ENCODE measurements at regions not wholly inside any gene's neighbourhood (a gene's known extent, or its start where the extent isn't known, plus 50 kb on each side); places are given as distances from the start of the nearest gene placed in this dataset.
"Not testable (repeated sequence)": the region's sequence is repeated elsewhere in the genome, so short reads cannot be mapped to it uniquely, and the experiment has no call there.

DNA sequence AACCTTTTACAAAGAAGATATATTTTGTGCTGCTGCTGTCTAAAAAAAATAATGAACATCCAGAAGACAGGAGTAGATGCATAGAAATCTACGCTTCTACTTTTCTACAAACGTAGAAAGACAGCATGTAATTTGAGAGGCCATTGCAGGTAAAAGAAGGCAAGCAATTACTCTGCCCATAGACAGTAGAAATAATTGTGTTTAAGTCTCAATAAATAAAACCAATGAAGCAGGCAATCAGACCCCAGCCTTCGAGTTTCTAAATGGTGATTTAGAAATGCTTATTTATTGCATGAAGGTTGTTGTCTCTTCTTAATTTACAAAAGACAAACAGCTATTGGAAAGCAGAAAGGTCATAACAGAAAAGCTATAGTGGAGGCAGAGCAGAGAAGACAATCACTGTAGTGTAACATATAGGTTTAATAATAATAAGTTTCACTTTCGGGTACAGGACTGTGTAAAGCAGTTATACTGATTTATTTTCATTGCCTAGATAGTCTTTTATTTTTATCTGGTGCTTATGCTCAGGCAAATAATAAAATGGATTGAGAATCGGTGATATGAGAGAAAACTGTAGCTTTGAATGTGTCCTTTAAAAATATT, 123.0 kb upstream of the TACR3 start:
- H3K36me3 ChIP-seq (ENCODE audit: control insufficient read depth, insufficient read depth, low read length) = no peaks in the 10 kb centered on the region
- WGBS, 2 experiments = 96% methylated on average over 4 to 5 of the region's 5 CpGs
- no peak overlapping the region for H3K4me3 ChIP-seq (ENCODE audit: insufficient read depth, low read depth, low read length)
- H3K27me3 ChIP-seq (ENCODE audit: control insufficient read depth, insufficient read depth, low read length, poor library complexity, severe bottlenecking) = no peaks in the 10 kb centered on the region
- H3K27ac ChIP-seq (ENCODE audit: insufficient read depth, low read depth, low read length, poor library complexity, severe bottlenecking) = no peak overlapping the region
- H3K4me1 ChIP-seq (ENCODE audit: control insufficient read depth, insufficient read depth, low read length) = no peaks in the 10 kb centered on the region
- H3K9me3 ChIP-seq (ENCODE audit: control insufficient read depth, low read length) = no peaks in the 10 kb centered on the region

- H3K4me3 ChIP-seq (ENCODE audit: insufficient read depth, low read depth, low read length) = no peak overlapping the region
- no peaks in the 10 kb centered on the region for H3K9me3 ChIP-seq (ENCODE audit: control insufficient read depth, low read length)
- no peak overlapping the region for H3K27ac ChIP-seq (ENCODE audit: insufficient read depth, low read depth, low read length, poor library complexity, severe bottlenecking)
- no peaks in the 10 kb centered on the region for H3K4me1 ChIP-seq (ENCODE audit: control insufficient read depth, insufficient read depth, low read length)
- no peaks in the 10 kb centered on the region for H3K36me3 ChIP-seq (ENCODE audit: control insufficient read depth, insufficient read depth, low read length)
- WGBS, 2 experiments = 90 to 100% methylated on average over 1 of the region's 1 CpG
- no peaks in the 10 kb centered on the region for H3K27me3 ChIP-seq (ENCODE audit: control insufficient read depth, insufficient read depth, low read length, poor library complexity, severe bottlenecking)
These were observed 122.3 kb upstream of the TACR3 start for GRCh38 chr4:103842076-103842475.

- H3K27me3 ChIP-seq (ENCODE audit: control insufficient read depth, insufficient read depth, low read length, poor library complexity, severe bottlenecking); H3K36me3 ChIP-seq (ENCODE audit: control insufficient read depth, insufficient read depth, low read length); H3K4me3 ChIP-seq (ENCODE audit: insufficient read depth, low read depth, low read length); H3K4me1 ChIP-seq (ENCODE audit: control insufficient read depth, insufficient read depth, low read length); H3K9me3 ChIP-seq (ENCODE audit: control insufficient read depth, low read length); H3K27ac ChIP-seq (ENCODE audit: insufficient read depth, low read depth, low read length, poor library complexity, severe bottlenecking): not testable (repeated sequence)
- WGBS, 2 experiments = 67 to 71% methylated on average over 5 of the region's 5 CpGs
These were observed 90.5 kb upstream of the TACR3 start for GRCh38 chr4:103810308-103810707.

DNA sequence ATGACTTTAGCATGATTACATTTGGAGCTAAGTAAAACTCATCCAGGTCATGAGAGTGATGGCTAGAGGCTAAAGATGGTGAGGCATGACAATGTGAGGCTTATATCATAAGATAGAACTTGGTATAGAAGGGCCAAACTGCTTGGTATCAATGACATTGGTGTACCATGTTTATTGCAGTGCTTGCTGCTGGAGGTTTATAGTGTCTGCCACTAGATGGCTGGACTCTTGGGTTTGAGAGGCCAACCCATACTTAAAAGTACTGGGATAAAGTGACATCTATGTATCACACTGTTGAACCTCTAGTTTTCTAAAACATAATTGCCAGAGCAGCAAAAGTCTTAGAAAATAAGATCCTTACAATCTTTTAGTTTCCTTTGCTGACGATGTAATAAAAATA, 83.0 kb upstream of the TACR3 start:
- Histone ChIP-seq H3K27ac (ENCODE audit: insufficient read depth, low read depth, low read length, poor library complexity, severe bottlenecking) (no peak overlapping the region), H3K9me3 (ENCODE audit: control insufficient read depth, low read length) (no peaks in the 10 kb centered on the region), H3K4me3 (ENCODE audit: insufficient read depth, low read depth, low read length) (no peak overlapping the region), H3K4me1 (ENCODE audit: control insufficient read depth, insufficient read depth, low read length) (no peaks in the 10 kb centered on the region), H3K36me3 (ENCODE audit: control insufficient read depth, insufficient read depth, low read length) (no peaks in the 10 kb centered on the region), H3K27me3 (ENCODE audit: control insufficient read depth, insufficient read depth, low read length, poor library complexity, severe bottlenecking) (no peaks in the 10 kb centered on the region)
- 100% methylated on average over 1 of the region's 1 CpG; no CpG with 5 or more reads in 1 of the 2 experiments for WGBS, 2 experiments

GRCh38 chr4:103787057-103787456, 67.3 kb upstream of the TACR3 start:
- peaks cover 2% of the 10 kb centered on the region for H3K9me3 ChIP-seq (ENCODE audit: control insufficient read depth, low read length)
- no peaks in the 10 kb centered on the region for H3K36me3 ChIP-seq (ENCODE audit: control insufficient read depth, insufficient read depth, low read length)
- WGBS, 2 experiments = 91 to 94% methylated on average over 4 of the region's 4 CpGs

GRCh38 chr4:103786593-103786992, 66.8 kb upstream of the TACR3 start:
- H3K9me3 ChIP-seq (ENCODE audit: control insufficient read depth, low read length) = peaks cover 2% of the 10 kb centered on the region
- H3K27ac ChIP-seq (ENCODE audit: insufficient read depth, low read depth, low read length, poor library complexity, severe bottlenecking) = no peak overlapping the region
- H3K36me3 ChIP-seq (ENCODE audit: control insufficient read depth, insufficient read depth, low read length) = no peaks in the 10 kb centered on the region
- no peaks in the 10 kb centered on the region for H3K27me3 ChIP-seq (ENCODE audit: control insufficient read depth, insufficient read depth, low read length, poor library complexity, severe bottlenecking)
- WGBS, 2 experiments = 92 to 95% methylated on average over 1 of the region's 1 CpG
- H3K4me1 ChIP-seq (ENCODE audit: control insufficient read depth, insufficient read depth, low read length) = no peaks in the 10 kb centered on the region
- H3K4me3 ChIP-seq (ENCODE audit: insufficient read depth, low read depth, low read length) = no peak overlapping the region

More at GRCh38 chr4:103787057-103787456, 67.3 kb upstream of the TACR3 start:
- Histone ChIP-seq H3K4me1 (ENCODE audit: control insufficient read depth, insufficient read depth, low read length) (no peaks in the 10 kb centered on the region), H3K27me3 (ENCODE audit: control insufficient read depth, insufficient read depth, low read length, poor library complexity, severe bottlenecking) (no peaks in the 10 kb centered on the region), H3K27ac (ENCODE audit: insufficient read depth, low read depth, low read length, poor library complexity, severe bottlenecking) (no peak overlapping the region), H3K4me3 (ENCODE audit: insufficient read depth, low read depth, low read length) (no peak overlapping the region)

- no peaks in the 10 kb centered on the region for H3K4me1 ChIP-seq (ENCODE audit: control insufficient read depth, insufficient read depth, low read length)
- no peaks in the 10 kb centered on the region for H3K27me3 ChIP-seq (ENCODE audit: control insufficient read depth, insufficient read depth, low read length, poor library complexity, severe bottlenecking)
- no peak overlapping the region for H3K27ac ChIP-seq (ENCODE audit: insufficient read depth, low read depth, low read length, poor library complexity, severe bottlenecking)
- 67 to 80% methylated on average over 1 to 2 of the region's 2 CpGs for WGBS, 2 experiments
- no peaks in the 10 kb centered on the region for H3K36me3 ChIP-seq (ENCODE audit: control insufficient read depth, insufficient read depth, low read length)
- peaks cover 2% of the 10 kb centered on the region for H3K9me3 ChIP-seq (ENCODE audit: control insufficient read depth, low read length)
- no peak overlapping the region for H3K4me3 ChIP-seq (ENCODE audit: insufficient read depth, low read depth, low read length)
These were observed 66.2 kb upstream of the TACR3 start for GRCh38 chr4:103786014-103786413.

DNA sequence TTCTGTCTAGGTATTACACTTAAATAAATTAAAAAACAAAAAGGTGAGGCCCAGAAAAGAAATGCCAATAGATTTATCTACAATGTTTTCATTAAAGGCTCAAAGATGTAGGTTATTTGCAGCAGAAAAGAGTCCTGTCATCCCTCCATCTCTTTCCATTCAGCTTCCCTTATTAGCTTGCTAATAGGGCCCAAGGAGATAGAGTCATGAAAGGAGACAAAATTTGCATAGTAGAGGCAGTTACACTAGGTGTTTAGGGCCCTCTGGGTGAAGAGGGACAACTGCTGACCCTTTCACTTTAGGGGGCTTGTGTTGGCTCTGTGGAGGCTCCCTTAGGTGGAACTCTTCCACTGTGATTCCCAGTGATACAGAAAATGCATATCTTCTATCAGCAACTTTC, 58.4 kb upstream of the TACR3 start:
- no peak overlapping the region for H3K4me3 ChIP-seq (ENCODE audit: insufficient read depth, low read depth, low read length)
- H3K36me3 ChIP-seq (ENCODE audit: control insufficient read depth, insufficient read depth, low read length) = no peaks in the 10 kb centered on the region
- H3K27me3 ChIP-seq (ENCODE audit: control insufficient read depth, insufficient read depth, low read length, poor library complexity, severe bottlenecking) = no peaks in the 10 kb centered on the region
- H3K27ac ChIP-seq (ENCODE audit: insufficient read depth, low read depth, low read length, poor library complexity, severe bottlenecking) = no peak overlapping the region
- H3K4me1 ChIP-seq (ENCODE audit: control insufficient read depth, insufficient read depth, low read length) = no peaks in the 10 kb centered on the region
- no peaks in the 10 kb centered on the region for H3K9me3 ChIP-seq (ENCODE audit: control insufficient read depth, low read length)

DNA sequence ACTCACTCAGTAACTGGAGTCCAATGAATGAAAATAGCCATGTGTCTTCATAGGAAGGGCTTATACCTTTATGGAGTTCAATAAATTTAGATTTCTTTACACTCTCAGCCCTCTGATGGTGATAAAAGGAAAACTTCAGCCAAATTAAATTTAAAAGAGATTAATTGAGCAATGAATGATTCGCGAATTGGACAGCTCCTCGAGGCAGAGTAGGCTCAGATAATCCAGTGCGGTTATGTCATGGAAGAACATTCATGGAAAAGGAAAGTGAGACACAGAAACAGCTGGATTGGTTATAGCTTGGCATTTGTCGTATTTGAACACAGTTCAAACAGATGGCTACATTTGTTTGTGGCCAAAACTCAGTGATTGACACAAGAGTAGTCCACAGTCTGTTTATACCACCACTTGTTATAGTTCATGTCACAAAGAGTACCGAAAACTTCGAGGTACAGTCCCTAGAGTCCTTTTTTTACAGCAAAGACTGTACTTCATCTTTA, 54.6 kb upstream of the TACR3 start:
- Histone ChIP-seq H3K4me3 (ENCODE audit: insufficient read depth, low read depth, low read length) (no peak overlapping the region), H3K27me3 (ENCODE audit: control insufficient read depth, insufficient read depth, low read length, poor library complexity, severe bottlenecking) (no peaks in the 10 kb centered on the region), H3K27ac (ENCODE audit: insufficient read depth, low read depth, low read length, poor library complexity, severe bottlenecking) (no peak overlapping the region), H3K9me3 (ENCODE audit: control insufficient read depth, low read length) (no peaks in the 10 kb centered on the region), H3K4me1 (ENCODE audit: control insufficient read depth, insufficient read depth, low read length) (no peaks in the 10 kb centered on the region), H3K36me3 (ENCODE audit: control insufficient read depth, insufficient read depth, low read length) (no peaks in the 10 kb centered on the region)
- WGBS, 2 experiments = 91 to 92% methylated on average over 7 of the region's 7 CpGs

DNA sequence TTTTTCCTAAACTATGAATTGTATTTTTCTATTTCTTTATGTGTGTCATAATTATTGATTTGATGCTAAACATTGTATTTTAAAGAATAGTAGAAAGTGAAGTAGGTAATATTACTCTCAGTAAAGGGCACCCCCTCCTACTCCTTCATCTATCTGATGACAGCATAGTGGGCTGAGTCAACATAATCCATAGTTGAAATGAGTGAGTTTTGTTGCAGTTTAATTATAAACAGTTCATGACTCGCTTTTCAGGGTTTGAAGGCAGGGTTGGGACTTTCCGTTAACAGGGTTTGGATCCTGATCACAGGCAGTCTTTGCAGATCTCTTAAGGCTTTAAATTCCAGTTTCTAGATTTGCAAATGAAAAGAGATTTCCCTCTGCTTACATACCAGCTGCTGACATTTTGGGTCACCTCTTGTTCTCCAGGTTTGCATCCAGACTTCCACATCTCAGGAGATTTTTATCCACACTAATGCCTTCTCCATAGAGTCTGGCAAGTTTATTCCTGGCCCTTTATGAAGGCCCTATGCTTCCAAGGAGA, 54.0 kb upstream of the TACR3 start:
- Histone ChIP-seq H3K9me3 (ENCODE audit: control insufficient read depth, low read length) (no peaks in the 10 kb centered on the region), H3K27me3 (ENCODE audit: control insufficient read depth, insufficient read depth, low read length, poor library complexity, severe bottlenecking) (no peaks in the 10 kb centered on the region), H3K4me3 (ENCODE audit: insufficient read depth, low read depth, low read length) (no peak overlapping the region), H3K4me1 (ENCODE audit: control insufficient read depth, insufficient read depth, low read length) (no peaks in the 10 kb centered on the region), H3K27ac (ENCODE audit: insufficient read depth, low read depth, low read length, poor library complexity, severe bottlenecking) (no peak overlapping the region), H3K36me3 (ENCODE audit: control insufficient read depth, insufficient read depth, low read length) (no peaks in the 10 kb centered on the region)
- WGBS, 2 experiments = 53 to 77% methylated on average over 2 of the region's 2 CpGs

Measured in ectodermal cell (in vitro differentiated cells).